Heart left ventricle (tissue), 16 donors: ENCODE measurements at regions not wholly inside any gene's neighbourhood (a gene's known extent, or its start where the extent isn't known, plus 50 kb on each side); places are given as distances from the start of the nearest gene placed in this dataset.

ENCODE experiments used
- ATAC-seq, 4 donors: fragments of 200-7000 bp; cut with Tn5 transposase; one replicate each; pipeline ENCODE4 v1.9.1; 2020 to 2022; ENCODE audit warnings: moderate library complexity in 4 of 4, mild to moderate bottlenecking in 3 of 4, moderate number of reproducible peaks in 1 of 4
- DNase-seq, 5 donors: peaks; one replicate each; pipeline ENCODE4 v3.0.0-alpha.2; 2020
- H3K27ac ChIP-seq, 12 donors: fragments of 200-600 bp; sonication (generic) in 4 of 12; one replicate each; pipeline versions ENCODE4 v1.5.0 to v1.8.0; 2016 to 2022; ENCODE audit warnings: mild to moderate bottlenecking in 2 of 12
- H3K27me3 ChIP-seq, 9 donors: fragments of 200-600 bp; sonication (generic) in 2 of 9; one replicate each; pipeline versions ENCODE4 v1.5.1 to v1.8.0; 2016 to 2022; ENCODE audit warnings: mild to moderate bottlenecking in 3 of 9
- H3K36me3 ChIP-seq, 9 donors: fragments of 200-600 bp; sonication (generic) in 2 of 9; one replicate each; pipeline versions ENCODE4 v1.5.0 to v1.8.0; 2018 to 2022; ENCODE audit warnings: mild to moderate bottlenecking in 2 of 9
- H3K4me1 ChIP-seq, 12 donors: fragments of 200-600 bp; sonication (generic) in 4 of 12; one replicate each; pipeline versions ENCODE4 v1.5.0 to v1.8.0; 2016 to 2022; ENCODE audit warnings: mild to moderate bottlenecking in 3 of 12
- H3K4me3 ChIP-seq, 12 donors: fragments of 200-600 bp; sonication (generic) in 4 of 12; one replicate each; pipeline versions ENCODE4 v1.5.0 to v1.8.0; 2017 to 2022; ENCODE audit warnings: mild to moderate bottlenecking in 9 of 12, moderate library complexity in 4 of 12
- H3K9me3 ChIP-seq, 12 donors: fragments of 200-600 bp; sonication (generic) in 4 of 12; one replicate each; pipeline versions ENCODE4 v1.5.0 to v1.8.0; 2016 to 2022; ENCODE audit warnings: mild to moderate bottlenecking in 1 of 12
- CTCF ChIP-seq, 12 donors: fragments of 200-600 bp; sonication (generic) in 4 of 12; IDR thresholded peaks; one replicate each; pipeline versions ENCODE4 v1.5.0 to v1.8.0; 2018 to 2022; ENCODE audit warnings: antibody characterized with exemption in 12 of 12, mild to moderate bottlenecking in 5 of 12
- POLR2A ChIP-seq, 2 donors: fragments of 450-650 bp; IDR thresholded peaks; one replicate each; pipeline ENCODE4 v1.6.1; 2017; ENCODE audit warnings: antibody characterized with exemption in 2 of 2, mild to moderate bottlenecking in 2 of 2, moderate library complexity in 2 of 2
- whole genome bisulfite sequencing, 4 donors: extraction: QIAGEN DNeasy Blood & Tissue Kit in 2 of 4; methylation state at CpG; one replicate each; pipeline versions ENCODE4 v1.1.5 to v1.1.7; 2013 to 2018; 5-methylcytosine and 5-hydroxymethylcytosine counted together
- intact Hi-C, 10 donors: fragments of 100-400 bp; cut with DNase I; formaldehyde crosslinking; loops; one replicate each; pipeline versions ENCODE4 v1.11.1 to v1.14.2; 2022
- donor health status: ischemic (EF 13 %, LVEDD 7.1; RV severe dilation, severe dysfunction).
- donor health status: healthy with polysubstance abuse.
- donor health status: DM: no; HTN: yes; CAD: no.
- donor health status: DM: no; HTN: no; CAD: no.
- donor health status: ischemic (EF 25% LVEDD 6.9; RV normal size, moderate dysfunction).
- donor health status: ischemic (EF 25% LVEDD 5.7; RV mildly dilated, moderate dysfunction).
- donor health status: healthy.
- donor health status: DM: yes; HTN: yes; CAD: no.
- donor health status: ischemic (EF 35%, LVEDD 5.7; RV mildly dilated, moderate dysfunction).
- donor health status: nonischemic (EF 11% LVEDD 7.7; RV severe dilation, severe dysfunction).
- donor health status: DM: yes; HTN: yes; CAD: no.
- donor health status: PGD.
- donor health status: ischemic (EF 29% LVEDD 5.4; RV normal size, mild dysfunction).
- donor health status: nonischemic (EF 23%, LVEDD 6.1; RV moderate dilation, normal function).

- Histone ChIP-seq H3K27me3 (no peaks in the 10 kb centered on the region), H3K27ac (peak overlapping the region in 9 of 12 donors; percentile 11 to 87 (median 82)), H3K9me3 (no peaks in the 10 kb centered on the region), H3K4me3 (no peak overlapping the region), H3K36me3 (no peaks in the 10 kb centered on the region), H3K4me1 (peaks cover 0 to 52% (median 30%) of the 10 kb centered on the region in 12 donors)
- peak in 2 of 5 donors; percentile 8 to 16 for DNase-seq
- 73 to 92% (median 86%) methylated on average over 5 to 9 of the region's 9 CpGs for WGBS, 4 donors
- TF ChIP-seq POLR2A (IDR thresholded peaks at IDR 0.05) = no peak
- no peak for TF ChIP-seq CTCF (IDR thresholded peaks at IDR 0.05)
- intact Hi-C loops = no loop called here
- no peak for ATAC-seq
Measured at GRCh38 chr15:66848686-66849392, 146.8 kb downstream of the SMAD6 start.

GRCh38 chr15:66849393-66849745, 147.3 kb downstream of the SMAD6 start:
- Histone ChIP-seq H3K27ac (peak overlapping the region in 11 of 12 donors; percentile 68 to 87 (median 82)), H3K4me1 (peaks cover 0 to 46% (median 27%) of the 10 kb centered on the region in 12 donors), H3K36me3 (no peaks in the 10 kb centered on the region), H3K27me3 (no peaks in the 10 kb centered on the region), H3K9me3 (no peaks in the 10 kb centered on the region), H3K4me3 (no peak overlapping the region)
- intact Hi-C loops = no loop called here
- ATAC-seq (no peak), DNase-seq (peak in 2 of 5 donors; percentile 2 to 14)
- TF ChIP-seq POLR2A (IDR thresholded peaks at IDR 0.05) (no peak), CTCF (IDR thresholded peaks at IDR 0.05) (no peak)
- 86 to 95% (median 91%) methylated on average over 3 of the region's 3 CpGs for WGBS, 4 donors

- WGBS, 4 donors = 43 to 78% (median 49%) methylated on average over 1 to 4 of the region's 4 CpGs
- intact Hi-C loops = loop anchor here (1.0 to 10.0 kb wide), 13 partner anchors 62 to 347 kb away; partner anchors contain the start of genes SMAD6 (in 5 of the 10) and RPL4 (in 1 of the 10)
- DNase-seq (no peak), ATAC-seq (no peak)
- Histone ChIP-seq H3K27me3 (no peaks in the 10 kb centered on the region), H3K4me1 (peaks cover 0 to 46% (median 27%) of the 10 kb centered on the region in 12 donors), H3K9me3 (no peaks in the 10 kb centered on the region), H3K27ac (peak overlapping the region; percentile 46 to 87 (median 80)), H3K4me3 (no peak overlapping the region), H3K36me3 (no peaks in the 10 kb centered on the region)
- no peak for TF ChIP-seq POLR2A (IDR thresholded peaks at IDR 0.05)
- no peak for TF ChIP-seq CTCF (IDR thresholded peaks at IDR 0.05)
Measured at GRCh38 chr15:66849746-66850077, 147.7 kb downstream of the SMAD6 start.

- ATAC-seq (peak; percentile 51 to 69 (median 65)), DNase-seq (peak; percentile 51 to 74 (median 71))
- WGBS, 4 donors = 32 to 67% (median 48%) methylated on average over 15 to 25 of the region's 25 CpGs
- TF ChIP-seq POLR2A (IDR thresholded peaks at IDR 0.05) (no peak), CTCF (IDR thresholded peaks at IDR 0.05) (no peak)
- intact Hi-C loops = loop anchor here (1.0 to 10.0 kb wide), 13 partner anchors 63 to 348 kb away; partner anchors contain the start of genes SMAD6 (in 5 of the 10) and RPL4 (in 1 of the 10)
- Histone ChIP-seq H3K4me1 (peaks cover 0 to 46% (median 27%) of the 10 kb centered on the region in 12 donors), H3K27me3 (no peaks in the 10 kb centered on the region), H3K36me3 (no peaks in the 10 kb centered on the region), H3K9me3 (no peaks in the 10 kb centered on the region), H3K27ac (peak overlapping the region; percentile 46 to 87 (median 80)), H3K4me3 (no peak overlapping the region)
Measured at GRCh38 chr15:66850078-66850991, 148.3 kb downstream of the SMAD6 start.
